ENCODE measurements at regions not wholly inside any gene's neighbourhood (a gene's known extent, or its start where the extent isn't known, plus 50 kb on each side); places are given as distances from the start of the nearest gene placed in this dataset.

GRCh38 chr1:108080448-108080847 lies 115.5 kb upstream of the VAV3 start:
- TF ChIP-seq ELK1 (IDR thresholded peaks at IDR 0.05; ENCODE audit: low read depth, low read length), result no peak
- TF ChIP-seq ZSCAN20 (CRISPR knock-in tag; IDR thresholded peaks at IDR 0.05), result no peak
- no peak for TF ChIP-seq ZNF302 (CRISPR knock-in tag; IDR thresholded peaks at IDR 0.05)
- no peak for TF ChIP-seq NPAS2 (CRISPR knock-in tag; IDR thresholded peaks at IDR 0.05; ENCODE audit: borderline replicate concordance)
- TF ChIP-seq BCL3 (IDR thresholded peaks at IDR 0.05), result no peak
- TF ChIP-seq POLR2A (IDR thresholded peaks at IDR 0.05; ENCODE audit: low read length), result no peak
- TF ChIP-seq PBX3 (IDR thresholded peaks at IDR 0.05), result no peak
- TF ChIP-seq E2F6 (IDR thresholded peaks at IDR 0.05; ENCODE audit: borderline replicate concordance, low read depth), result no peak
- TF ChIP-seq TP53 (CRISPR knock-in tag; IDR thresholded peaks at IDR 0.05), result no peak
- no peak for TF ChIP-seq FOSB (CRISPR knock-in tag; IDR thresholded peaks at IDR 0.05)
- no peak for TF ChIP-seq ATOH8 (CRISPR knock-in tag; IDR thresholded peaks at IDR 0.05; ENCODE audit: low read depth)
- CTCF ChIA-PET, result no interaction called here
- no peak for ATAC-seq

GRCh38 chr1:108079440-108080025 lies 114.6 kb upstream of the VAV3 start:
- no peak overlapping the region for H3K4me2 ChIP-seq
- ATAC-seq (no peak), DNase-seq (ENCODE audit: low read depth in 1 of 2, low spot score in 1 of 2) (no peak), FAIRE-seq (no peak)
- no peaks in the 10 kb centered on the region for H3K9me3 ChIP-seq
- no peak overlapping the region for H3K4me3 ChIP-seq
- H3K4me1 ChIP-seq, result no peaks in the 10 kb centered on the region
- TF ChIP-seq BHLHE40 (IDR thresholded peaks at IDR 0.05; ENCODE audit: low read depth, low read length) (no peak), HOXB13 (CRISPR knock-in tag; IDR thresholded peaks at IDR 0.05; ENCODE audit: low read depth) (no peak), USF2 (IDR thresholded peaks at IDR 0.05) (no peak), RFX5 (IDR thresholded peaks at IDR 0.05) (no peak), MAX (IDR thresholded peaks at IDR 0.05) (no peak), EHF (CRISPR knock-in tag; IDR thresholded peaks at IDR 0.05) (no peak), HOXA7 (CRISPR knock-in tag; IDR thresholded peaks at IDR 0.05) (no peak), FOXS1 (CRISPR knock-in tag; IDR thresholded peaks at IDR 0.05) (no peak), MAFK (IDR thresholded peaks at IDR 0.05; ENCODE audit: partially characterized antibody) (no peak), CBX8 (IDR thresholded peaks at IDR 0.05) (no peak), ZFP36 (IDR thresholded peaks at IDR 0.05; ENCODE audit: borderline replicate concordance, partially characterized antibody) (no peak), RNF2 (IDR thresholded peaks at IDR 0.05; ENCODE audit: borderline replicate concordance, low read depth) (no peak), CHD2 (IDR thresholded peaks at IDR 0.05; ENCODE audit: low read length, partially characterized antibody) (no peak), E2F6 (IDR thresholded peaks at IDR 0.05; ENCODE audit: borderline replicate concordance, low read depth) (no peak), REST (IDR thresholded peaks at IDR 0.05) (no peak), HDAC2 (IDR thresholded peaks at IDR 0.05) (no peak), EHMT2 (IDR thresholded peaks at IDR 0.05; ENCODE audit: low read depth) (no peak), KDM1A (IDR thresholded peaks at IDR 0.05; ENCODE audit: low read depth) (no peak)
- POLR2A ChIA-PET, result no interaction called here
- CTCF ChIA-PET, result no interaction called here
- H3K27ac ChIP-seq, result no peak overlapping the region
- 11% methylated on average over 6 of the region's 6 CpGs for WGBS (ENCODE audit: missing lambda C conversion rate)

More at GRCh38 chr1:108080448-108080847, 115.5 kb upstream of the VAV3 start:
- Histone ChIP-seq H3K4me1 (no peaks in the 10 kb centered on the region), H3K9me3 (no peaks in the 10 kb centered on the region), H3K27ac (no peak overlapping the region), H3K4me2 (no peak overlapping the region), H3K4me3 (no peak overlapping the region)
- FAIRE-seq (no peak), DNase-seq (ENCODE audit: low read depth in 1 of 2, low spot score in 1 of 2) (no peak)
- POLR2A ChIA-PET, result no interaction called here
